HG02623 (cell line): ENCODE measurements at regions not wholly inside any gene's neighbourhood (a gene's known extent, or its start where the extent isn't known, plus 50 kb on each side); places are given as distances from the start of the nearest gene placed in this dataset.
"Not testable (repeated sequence)": the region's sequence is repeated elsewhere in the genome, so short reads cannot be mapped to it uniquely, and the experiment has no call there.

ENCODE experiments used
- ATAC-seq: cut with Tn5 transposase; IDR thresholded peaks from one replicate; pipeline ENCODE4 v1.9.1; 2021; ENCODE audit warnings: moderate library complexity; ENCODE audit not compliant: unreplicated experiment

DNA sequence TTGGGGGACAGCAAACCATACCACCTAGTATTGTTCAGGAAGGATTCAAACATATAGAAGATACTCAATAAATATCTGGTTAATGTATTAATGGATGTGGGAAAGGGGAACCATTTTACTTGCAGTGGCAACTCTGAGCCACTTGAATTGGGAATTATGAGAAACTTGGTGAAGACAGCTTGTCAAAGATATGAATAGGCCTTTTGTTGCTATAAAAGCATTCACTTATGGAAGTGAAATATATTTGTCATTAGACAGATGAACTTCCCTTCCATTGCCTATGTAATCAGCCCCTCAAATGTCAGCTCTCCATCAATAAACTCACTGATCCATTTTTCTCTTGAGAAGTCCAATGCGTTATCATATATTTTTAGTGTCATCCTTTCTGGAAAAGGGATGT is 56.1 kb downstream of the GPR85 start:
- ATAC-seq: no peak

DNA sequence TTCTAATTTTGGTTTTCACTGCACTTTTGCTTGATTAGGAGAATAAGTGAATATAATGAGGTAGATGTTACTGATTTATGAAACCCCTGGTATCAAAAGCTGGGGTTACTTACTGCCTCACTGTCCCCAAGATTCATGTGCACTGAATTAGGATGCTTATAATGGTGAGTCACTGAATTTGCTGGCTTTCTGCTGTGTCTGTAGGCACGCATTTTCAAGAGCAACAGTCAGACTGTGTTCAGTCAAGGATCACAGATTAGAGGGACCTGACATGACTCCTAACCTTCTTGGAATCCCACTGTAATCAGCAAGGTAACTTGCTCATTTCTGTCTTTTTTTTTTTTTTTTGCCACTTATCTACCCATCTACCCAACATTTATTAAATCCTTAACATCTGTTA is 59.7 kb downstream of the GPR85 start:
- no peak for ATAC-seq

DNA sequence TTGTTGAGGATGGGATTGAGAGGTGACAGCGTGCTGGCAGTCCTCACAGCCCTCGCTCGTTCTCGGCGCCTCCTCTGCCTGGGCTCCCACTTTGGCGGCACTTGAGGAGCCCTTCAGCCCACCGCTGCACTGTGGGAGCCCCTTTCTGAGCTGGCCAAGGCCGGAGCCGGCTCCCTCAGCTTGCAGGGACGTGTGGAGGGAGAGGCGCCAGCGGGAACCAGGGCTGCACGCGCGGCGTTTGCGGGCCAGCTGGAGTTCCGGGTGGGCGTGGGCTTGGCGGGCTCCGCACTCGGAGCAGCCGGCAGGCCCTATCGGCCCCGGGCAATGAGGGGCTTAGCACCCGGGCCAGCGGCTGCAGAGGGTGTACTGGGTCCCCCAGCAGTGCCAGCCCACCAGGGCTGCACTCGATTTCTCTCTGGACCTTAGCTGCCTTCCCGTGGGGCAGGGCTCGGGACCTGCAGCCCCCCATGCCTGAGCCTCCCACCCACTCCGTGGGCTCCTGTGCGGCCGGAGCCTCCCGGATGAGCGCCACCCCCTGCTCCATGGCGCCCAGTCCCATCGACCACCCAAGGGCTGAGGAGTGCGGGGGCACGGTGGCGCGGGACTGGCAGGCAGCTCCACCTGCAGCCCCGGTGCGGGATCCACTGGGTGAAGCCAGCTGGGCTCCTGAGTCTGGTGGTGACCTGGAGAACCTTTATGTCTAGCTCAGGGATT is 69.3 kb downstream of the GPR85 start:
- ATAC-seq: not testable (repeated sequence)

DNA sequence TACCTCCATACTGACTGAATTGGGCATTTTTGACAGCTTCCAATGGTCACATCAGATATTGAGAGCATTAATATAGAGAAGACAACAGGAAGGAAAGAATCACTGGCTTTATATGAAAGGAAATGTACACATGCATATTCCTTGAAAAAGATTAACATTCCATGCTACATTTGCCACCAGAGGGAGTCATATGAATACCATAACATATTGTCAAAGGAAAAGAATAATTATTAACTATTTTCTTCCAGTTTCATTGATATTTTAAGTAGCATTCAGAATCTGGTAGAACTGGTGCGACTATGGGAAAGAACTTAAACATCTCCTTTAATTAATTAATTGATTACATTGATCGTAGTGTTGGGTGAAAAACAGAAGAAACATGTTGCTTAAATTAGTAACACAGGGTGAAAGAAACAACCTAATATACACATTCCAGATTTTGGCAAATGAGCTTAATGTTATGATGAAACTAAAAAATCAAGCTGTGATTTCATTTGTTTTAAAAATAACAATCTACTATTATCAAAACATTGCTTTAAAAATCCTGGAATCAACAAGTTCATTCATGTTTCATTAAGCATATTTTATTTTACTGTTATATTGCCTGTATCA is 71.5 kb downstream of the GPR85 start:
- ATAC-seq: no peak

DNA sequence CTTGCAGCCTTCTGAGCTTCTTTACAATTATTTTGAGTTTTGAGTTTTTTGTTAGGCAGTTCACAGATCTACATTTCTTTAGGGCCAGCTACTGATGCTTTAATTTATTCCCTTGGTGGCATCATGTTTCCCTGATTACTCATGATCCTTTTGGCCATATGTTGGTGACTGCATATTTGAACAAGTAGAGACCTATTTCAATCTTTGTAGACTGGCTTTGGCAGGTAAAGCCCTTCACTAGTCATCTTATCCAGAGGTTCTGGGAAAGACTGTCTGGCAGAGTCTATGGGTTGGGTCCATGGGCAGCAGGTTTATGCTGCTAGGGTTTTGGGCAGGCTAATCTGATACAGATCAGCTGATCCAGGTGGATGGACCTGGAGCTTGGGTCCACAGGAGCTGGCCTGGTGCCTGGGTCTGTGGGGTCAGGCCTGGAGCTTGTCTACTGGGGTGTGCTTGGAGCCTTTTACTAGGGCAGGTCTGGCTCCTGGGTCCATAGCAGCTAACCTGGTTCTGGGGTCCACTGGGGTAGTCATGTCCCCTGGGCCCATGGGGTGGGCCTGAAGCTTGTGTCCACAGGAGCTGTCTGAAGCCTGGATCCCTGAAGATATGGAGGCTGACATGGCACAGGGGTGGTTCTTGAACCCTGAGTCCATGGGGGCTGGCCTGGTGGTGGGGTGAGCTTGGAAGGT is 72.7 kb downstream of the GPR85 start:
- ATAC-seq: no peak

DNA sequence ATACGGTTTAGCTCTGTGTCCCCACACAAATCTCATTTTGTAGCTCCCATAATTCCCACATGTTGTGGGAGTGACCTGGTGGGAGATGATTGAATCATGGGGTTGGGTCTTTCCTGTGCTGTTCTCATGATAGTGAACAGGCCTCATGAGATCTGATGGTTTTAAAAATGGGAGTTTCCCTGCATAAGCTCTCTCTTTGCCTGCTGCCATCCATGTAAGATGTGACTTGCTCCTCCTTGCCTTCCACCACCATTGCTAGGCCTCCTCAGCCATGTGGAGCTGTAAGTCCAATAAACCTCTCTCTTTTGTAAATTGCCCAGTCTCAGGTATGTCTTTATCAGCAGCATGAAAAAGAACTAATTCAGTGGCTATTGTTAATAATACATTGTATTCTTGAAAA is 73.8 kb downstream of the GPR85 start:
- not testable (repeated sequence) for ATAC-seq

DNA sequence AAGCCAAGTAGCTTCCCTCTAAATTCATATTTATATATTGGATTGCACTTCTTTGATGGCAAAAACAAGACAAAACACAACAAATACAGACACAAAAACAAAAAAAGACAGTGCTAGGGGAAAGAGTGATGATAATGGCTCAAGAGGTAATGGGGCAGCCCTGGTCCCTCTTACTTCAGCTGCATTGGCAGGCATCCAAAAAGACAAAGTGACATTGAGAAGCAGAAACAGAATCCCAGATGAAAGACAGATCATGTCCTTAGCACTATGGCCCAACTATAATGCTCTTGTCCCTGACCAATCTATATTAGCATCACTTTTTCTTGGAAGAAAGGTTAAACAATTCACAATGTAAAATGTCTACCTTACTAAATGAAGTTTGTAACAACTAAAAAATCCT is 76.2 kb downstream of the GPR85 start:
- no peak for ATAC-seq

DNA sequence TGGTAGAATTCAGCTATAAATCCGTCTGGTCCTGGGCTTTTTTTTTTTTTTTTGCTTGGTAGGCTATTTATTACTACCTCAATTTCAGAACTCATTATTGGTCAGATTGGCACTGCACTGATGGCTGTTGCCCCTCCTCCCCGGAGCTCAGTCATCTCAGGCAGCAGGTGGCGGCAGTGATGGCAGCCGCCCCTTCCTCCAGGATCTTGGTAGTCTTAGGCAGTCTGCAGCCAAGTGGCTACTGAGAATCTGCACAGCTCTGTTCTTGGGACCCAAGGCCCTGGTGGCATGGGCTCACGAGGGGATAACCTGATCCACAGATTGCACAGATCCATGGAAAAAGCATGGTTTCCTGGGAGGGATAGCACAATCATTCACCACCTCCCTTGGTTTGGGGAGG is 77.9 kb downstream of the GPR85 start:
- no peak for ATAC-seq

DNA sequence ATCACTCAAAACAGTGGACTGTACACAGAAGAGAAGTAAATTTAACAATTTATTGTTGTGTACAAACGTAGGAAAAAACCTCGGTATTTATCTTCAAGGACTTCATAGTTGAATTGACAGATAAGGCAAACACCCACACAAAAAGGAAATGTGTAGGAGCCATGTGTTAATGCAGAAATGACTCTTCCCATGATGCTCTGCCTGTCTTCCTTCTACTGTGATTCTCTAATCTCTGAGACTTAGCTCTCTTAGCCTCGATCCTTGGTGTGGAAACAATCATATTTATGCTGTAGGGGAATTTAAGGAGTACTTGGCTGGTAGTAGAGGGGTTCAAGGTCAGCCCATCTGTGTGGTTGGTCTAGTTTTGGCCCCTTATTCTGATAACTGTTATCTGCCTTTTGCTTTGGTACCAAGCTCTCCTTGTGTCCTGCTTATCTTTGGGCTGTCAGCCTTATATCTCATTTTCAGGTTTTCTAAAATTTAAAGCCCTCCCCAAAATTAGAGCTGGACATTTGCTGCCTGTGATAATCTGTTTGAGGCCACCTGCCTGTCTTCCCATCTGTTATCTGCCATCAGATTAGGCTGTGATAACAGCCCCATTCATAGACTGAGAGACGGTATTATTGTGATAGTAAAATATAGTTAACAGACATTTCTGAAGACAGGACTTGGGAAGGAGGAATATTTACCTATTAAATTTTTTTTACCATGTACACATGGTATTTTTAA is 81.7 kb downstream of the GPR85 start:
- no peak for ATAC-seq

DNA sequence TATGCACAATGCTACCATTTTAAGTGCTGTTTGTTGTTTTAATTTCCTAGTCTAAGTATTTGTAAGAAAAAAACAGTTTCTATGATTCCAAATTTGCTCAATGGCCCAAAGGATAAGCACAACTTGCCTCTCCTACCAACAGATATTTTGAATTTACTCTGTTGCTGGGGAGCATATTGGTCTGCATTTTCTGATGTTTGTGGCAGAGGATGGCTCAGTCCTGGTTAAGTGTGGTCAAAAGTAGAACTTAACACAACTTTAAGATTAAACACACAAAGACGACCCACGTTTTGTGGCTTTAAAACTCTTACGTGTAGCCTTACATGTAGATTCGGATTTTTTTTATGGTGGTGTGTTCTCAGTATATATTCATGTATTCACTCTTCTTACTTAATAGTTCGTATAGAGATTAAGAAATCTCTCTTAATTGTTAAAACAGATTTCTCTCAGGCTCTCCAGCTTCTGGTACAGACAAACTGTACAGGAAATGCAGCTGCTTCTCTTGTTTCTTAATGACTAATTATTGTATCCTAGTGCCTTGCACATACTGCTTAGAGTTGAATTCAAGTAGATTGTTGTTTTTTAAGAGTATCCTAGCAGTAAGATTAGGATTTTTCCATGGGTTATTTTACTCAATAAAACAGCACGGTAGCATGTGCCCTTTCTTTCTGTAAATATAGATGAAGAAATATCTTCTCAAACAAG is 86.2 kb downstream of the GPR85 start:
- peak; percentile 69 for ATAC-seq

DNA sequence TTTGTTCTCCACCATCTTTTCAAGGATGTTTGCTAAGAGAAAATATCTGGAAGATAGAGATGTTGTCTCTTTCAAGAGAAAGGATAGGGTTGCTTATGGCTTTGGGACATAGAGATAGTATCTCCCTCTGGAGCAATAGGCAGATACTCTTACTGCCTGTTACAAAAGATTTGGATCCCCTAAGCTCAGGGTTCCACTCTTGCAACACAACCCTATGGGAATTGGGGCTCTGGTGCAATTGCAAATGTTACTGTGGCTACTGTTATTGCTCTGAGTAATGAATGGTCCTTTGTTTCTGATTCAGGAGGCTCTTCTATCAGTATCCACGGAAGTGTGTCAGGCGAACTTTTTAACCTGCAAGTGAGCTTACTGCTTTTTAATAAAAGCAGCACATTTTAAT is 88.8 kb downstream of the GPR85 start:
- ATAC-seq: no peak

DNA sequence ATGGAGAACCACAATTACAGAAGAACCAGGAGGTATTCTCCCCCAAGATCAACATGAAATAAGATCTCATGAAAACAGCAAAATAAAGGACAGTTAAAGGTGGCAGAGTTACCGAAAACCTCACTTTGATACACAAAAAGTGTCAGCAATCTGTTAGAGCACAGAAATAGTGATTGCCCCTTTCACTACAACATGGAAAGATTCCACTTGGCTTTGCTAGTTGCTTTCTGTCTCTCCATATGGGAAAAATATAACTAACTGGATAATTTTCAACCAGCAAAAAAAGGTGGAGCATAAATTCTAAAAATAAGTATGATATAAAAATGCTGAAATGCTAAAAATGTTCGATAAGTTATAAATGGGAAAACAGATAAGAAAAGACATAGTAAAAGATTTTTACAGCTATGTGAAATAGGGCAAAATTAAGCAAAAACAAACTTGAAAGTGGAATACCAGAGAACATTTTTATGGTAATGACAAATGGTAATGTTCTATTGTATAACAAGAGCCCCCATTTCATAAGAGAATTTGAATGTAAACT is 90.2 kb downstream of the GPR85 start:
- no peak for ATAC-seq

DNA sequence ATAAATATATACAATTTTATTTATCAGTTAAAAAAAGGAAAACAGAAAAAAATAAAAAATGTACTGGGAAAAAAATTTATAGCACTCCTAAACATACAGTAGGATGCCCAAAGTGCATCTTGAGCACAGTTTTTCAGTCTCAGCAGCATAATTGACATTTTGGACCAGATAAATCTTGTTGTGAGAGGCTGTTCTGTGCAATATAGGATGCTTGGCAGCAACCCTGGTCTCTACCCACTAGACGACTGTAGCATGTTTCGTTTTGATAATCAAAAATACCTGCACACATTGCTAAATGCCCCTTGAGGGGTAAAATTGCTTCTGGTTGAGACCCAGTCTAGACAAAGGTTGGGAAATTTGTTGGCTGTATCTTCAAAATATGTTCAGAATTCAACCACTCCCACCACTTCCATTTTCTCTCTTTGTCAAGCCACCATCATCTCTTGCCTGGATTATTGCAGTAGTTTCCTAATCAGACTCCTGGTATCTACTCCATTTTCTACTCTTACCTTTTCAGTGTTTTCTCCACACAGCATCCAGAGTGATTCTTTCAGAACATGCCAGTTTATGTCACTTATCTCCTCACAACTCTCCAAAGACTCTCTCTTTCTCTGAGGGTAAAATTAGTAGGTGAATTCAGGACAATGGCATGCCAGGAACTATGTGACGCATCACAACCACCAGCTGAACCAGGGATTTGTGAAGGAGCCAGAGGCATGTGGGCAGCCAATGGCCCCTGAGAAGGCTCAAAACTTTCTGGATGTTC is 91.4 kb downstream of the GPR85 start:
- ATAC-seq: no peak

DNA sequence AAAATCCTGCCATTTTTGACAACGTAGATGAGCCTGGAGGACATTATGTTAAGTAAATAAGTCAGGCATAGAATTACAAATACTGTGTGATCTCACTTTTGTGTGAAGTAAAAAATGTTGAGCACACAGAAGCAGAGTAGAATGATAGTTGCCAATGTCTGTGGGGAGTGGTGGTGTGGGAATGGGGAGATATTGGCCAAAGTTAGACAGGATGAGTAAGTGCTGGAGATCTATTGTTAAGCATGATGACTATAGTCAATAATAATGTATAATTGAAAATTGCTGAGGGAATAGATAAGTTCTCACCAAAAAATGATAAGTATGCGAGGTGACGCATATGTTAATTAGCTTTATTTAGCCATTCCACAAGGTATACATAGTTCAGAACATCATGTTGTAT is 92.0 kb downstream of the GPR85 start:
- ATAC-seq: no peak

DNA sequence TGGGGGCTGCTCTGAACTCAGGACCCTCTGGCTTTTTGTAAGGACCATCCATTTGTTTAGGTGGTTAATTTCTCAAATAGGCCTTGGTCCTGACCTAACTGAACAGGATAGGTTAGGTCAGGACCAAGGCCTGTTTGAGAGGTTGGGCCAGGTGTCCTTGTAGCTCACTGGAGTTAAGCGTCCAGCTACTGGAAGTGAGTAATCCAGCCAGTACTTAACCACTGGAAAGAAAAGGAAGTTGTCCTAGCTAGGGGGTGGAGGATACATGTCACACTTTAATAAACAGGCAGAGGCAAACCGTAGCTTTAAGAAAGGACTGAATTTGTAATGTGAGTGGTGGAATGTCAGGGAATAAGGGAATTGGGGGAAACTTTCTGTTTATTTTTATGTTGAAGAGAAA is 96.0 kb downstream of the GPR85 start:
- no peak for ATAC-seq

DNA sequence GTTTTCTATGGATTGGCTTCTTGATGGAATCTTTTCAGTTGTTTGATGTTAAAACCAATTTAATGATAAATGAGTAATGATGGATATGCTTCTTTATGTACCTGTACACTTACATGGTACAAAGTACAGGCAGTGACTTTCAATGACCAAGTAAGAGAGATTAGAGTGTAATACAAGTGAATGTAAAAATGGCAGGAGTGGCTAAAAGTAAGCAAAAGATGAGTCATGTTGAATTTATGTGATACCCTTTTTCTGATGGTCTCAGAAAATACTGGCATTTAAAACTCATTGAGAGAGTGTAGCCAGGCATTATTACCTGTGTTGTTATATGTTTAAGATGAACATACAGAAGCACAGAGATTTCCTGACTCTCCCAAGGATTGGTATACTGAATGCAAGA is 97.1 kb downstream of the GPR85 start:
- no peak for ATAC-seq

DNA sequence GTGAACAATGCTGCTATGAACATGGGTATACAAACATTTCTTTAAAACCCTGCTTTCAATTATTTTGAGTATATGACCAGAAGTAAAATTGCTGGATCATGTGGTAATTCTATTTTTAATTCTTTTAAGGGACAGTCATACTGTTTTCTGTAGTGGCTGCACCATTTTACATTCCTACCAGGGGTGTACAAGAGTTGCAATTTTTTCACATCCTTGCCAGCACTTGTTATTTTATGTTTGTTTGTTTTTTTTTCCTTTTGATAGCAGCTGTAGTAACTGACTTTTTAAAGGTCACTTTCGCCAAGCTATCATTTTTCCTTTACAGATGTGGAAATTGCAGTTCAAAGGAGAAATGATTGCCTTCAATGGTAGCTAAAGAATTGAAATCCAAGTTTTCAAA is 99.5 kb downstream of the GPR85 start:
- ATAC-seq: no peak

DNA sequence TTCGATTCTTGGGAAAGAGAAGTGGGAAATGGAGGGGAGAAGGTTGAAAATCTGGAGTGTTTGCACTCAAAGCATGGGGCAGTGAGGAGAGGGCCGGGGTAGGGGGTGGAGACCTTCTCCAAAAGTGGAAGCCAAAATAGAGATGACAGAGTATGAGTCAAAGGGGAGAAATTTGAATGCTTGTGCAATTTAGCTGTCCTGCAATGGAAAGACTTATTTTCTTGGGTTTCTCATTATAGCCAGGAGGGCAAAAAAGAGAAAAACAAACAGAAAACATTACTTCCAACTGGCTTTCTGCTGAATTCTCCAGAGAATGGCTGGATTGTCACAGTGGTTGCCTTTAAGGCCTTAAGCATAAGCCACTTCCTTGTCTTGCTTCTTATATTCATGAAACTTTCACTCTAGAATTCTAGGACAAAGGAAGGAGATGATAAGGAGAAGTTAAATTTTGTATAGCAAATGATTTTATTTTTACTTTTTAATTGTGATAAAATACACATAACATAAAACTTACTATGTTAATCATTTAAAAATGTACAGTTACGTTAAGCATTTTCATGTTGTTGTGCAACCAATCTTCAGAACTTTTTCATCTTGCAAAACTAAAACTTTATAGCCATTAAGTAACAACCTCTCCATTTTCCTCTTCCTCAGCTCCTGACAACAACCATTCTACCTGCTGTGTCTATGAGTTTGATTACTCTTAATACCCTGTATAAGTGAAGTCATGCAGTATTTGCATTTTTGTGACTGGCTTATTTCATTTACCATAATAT is 100.2 kb downstream of the GPR85 start:
- ATAC-seq: no peak

DNA sequence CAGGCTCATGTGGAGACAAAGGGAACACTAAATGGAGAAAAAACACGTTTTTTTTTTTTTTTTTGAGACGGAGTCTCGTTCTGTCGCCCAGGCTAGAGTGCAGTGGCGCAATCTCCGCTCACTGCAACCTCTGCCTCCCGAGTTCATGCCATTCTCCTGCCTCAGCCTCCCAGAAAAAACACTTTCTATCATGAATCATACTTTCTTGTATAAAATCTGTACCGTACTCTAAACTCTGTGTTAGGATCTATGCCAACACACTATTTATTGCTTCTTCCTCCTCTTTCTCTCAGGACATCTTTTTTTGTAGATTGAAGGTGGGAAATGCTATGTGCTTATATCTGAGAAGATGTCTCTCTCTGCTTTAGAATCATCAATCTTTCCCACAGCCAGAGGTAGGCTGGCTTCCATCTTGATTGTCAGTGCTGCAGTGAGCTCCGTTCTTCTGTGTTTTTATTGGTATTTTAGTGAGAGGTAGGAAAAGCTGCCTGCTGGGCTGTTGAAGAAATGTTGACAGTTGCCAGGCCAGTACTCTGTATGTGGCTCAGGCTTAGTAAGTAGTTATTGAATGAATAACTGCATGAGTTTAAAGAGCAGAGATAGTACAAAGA is 101.1 kb downstream of the GPR85 start:
- ATAC-seq: no peak
